ENCODE measurements at regions not wholly inside any gene's neighbourhood (a gene's known extent, or its start where the extent isn't known, plus 50 kb on each side); places are given as distances from the start of the nearest gene placed in this dataset.

GRCh38 chrX:25561190-25561589 lies 545.4 kb upstream of the ARX start:
- TF ChIP-seq TAF1 (IDR thresholded peaks at IDR 0.05; ENCODE audit: low read depth) (no peak), CTCF (IDR thresholded peaks at IDR 0.05; ENCODE audit: poor library complexity, severe bottlenecking) (no peak), REST (IDR thresholded peaks at IDR 0.05; ENCODE audit: borderline replicate concordance) (no peak)

All from neural cell (in vitro differentiated cells).